CD14-positive monocyte (primary cell): ENCODE measurements at regions not wholly inside any gene's neighbourhood (a gene's known extent, or its start where the extent isn't known, plus 50 kb on each side); places are given as distances from the start of the nearest gene placed in this dataset.

ENCODE experiments used
- DNase-seq, 3 donors: peaks; one replicate each; pipeline ENCODE4 v3.0.0-alpha.2; 2011 to 2022
- H2AFZ ChIP-seq: 2 replicates; pipeline ENCODE4 v1.6.0; 2012; ENCODE audit warnings: mild to moderate bottlenecking, low read depth, low read length, inconsistent platforms; ENCODE audit not compliant: insufficient read depth, poor library complexity, severe bottlenecking
- H3K27ac ChIP-seq, 2 donors: 1 replicate in 1 of 2; 2 replicates in 1 of 2; pipeline ENCODE4 v1.5.1; 2012 to 2013; ENCODE audit warnings: low read length in 2 of 2, control low read depth in 1 of 2, inconsistent platforms in 1 of 2, low read depth in 1 of 2, mild to moderate bottlenecking in 1 of 2
- H3K27me3 ChIP-seq, 2 donors: one replicate each; pipeline versions ENCODE4 v1.6.0 to v1.6.1; 2011 to 2013; ENCODE audit warnings: low read length in 2 of 2; ENCODE audit not compliant: control insufficient read depth in 2 of 2, insufficient read depth in 2 of 2
- H3K36me3 ChIP-seq, 2 donors: replicated peaks in 1 of 2; 1 replicate in 1 of 2; 2 replicates in 1 of 2; pipeline versions ENCODE4 v1.5.1 to v1.6.1; 2012 to 2013; ENCODE audit warnings: low read length in 2 of 2, control low read depth in 1 of 2, inconsistent platforms in 1 of 2, mild to moderate bottlenecking in 1 of 2; ENCODE audit not compliant: insufficient read depth in 2 of 2, control insufficient read depth in 1 of 2
- H3K4me1 ChIP-seq, 2 donors: 1 replicate in 1 of 2; 2 replicates in 1 of 2; pipeline versions ENCODE4 v1.5.1 to v1.6.1; 2012 to 2013; ENCODE audit warnings: low read length in 2 of 2, control low read depth in 1 of 2, inconsistent platforms in 1 of 2, mild to moderate bottlenecking in 1 of 2, moderate library complexity in 1 of 2; ENCODE audit not compliant: insufficient read depth in 2 of 2, control insufficient read depth in 1 of 2
- H3K4me2 ChIP-seq: replicated peaks from 2 replicates; pipeline ENCODE3; 2012; ENCODE audit warnings: low read length, moderate library complexity, mild to moderate bottlenecking; ENCODE audit not compliant: poor library complexity, severe bottlenecking; ENCODE audit errors: extremely low read depth
- H3K4me3 ChIP-seq, 3 experiments: fragments of 200-600 bp in 1 of 3; sonication (generic) in 1 of 3; replicated peaks in 1 of 3; 1 replicate in 2 of 3; 2 replicates in 1 of 3; pipeline ENCODE4 v1.5.1; 2011 to 2013; ENCODE audit warnings: low read length in 3 of 3, mild to moderate bottlenecking in 3 of 3, control low read depth in 2 of 3, low read depth in 2 of 3, inconsistent platforms in 1 of 3, moderate library complexity in 1 of 3
- H3K79me2 ChIP-seq: 2 replicates; pipeline ENCODE4 v1.6.0; 2012; ENCODE audit warnings: mild to moderate bottlenecking, control low read depth, inconsistent platforms, low read length, moderate library complexity; ENCODE audit not compliant: insufficient read depth
- H3K9ac ChIP-seq: 2 replicates; pipeline ENCODE4 v1.6.0; 2017; ENCODE audit warnings: low read length, mild to moderate bottlenecking; ENCODE audit not compliant: insufficient read depth, poor library complexity, severe bottlenecking
- H3K9me3 ChIP-seq, 2 donors: replicated peaks in 1 of 2; 1 replicate in 1 of 2; 2 replicates in 1 of 2; pipeline versions ENCODE4 v1.5.1 to v1.6.1; 2012 to 2013; ENCODE audit warnings: low read length in 2 of 2, control low read depth in 1 of 2; ENCODE audit not compliant: control insufficient read depth in 1 of 2, insufficient read depth in 1 of 2
- H4K20me1 ChIP-seq: 2 replicates; pipeline ENCODE4 v1.6.0; 2012; ENCODE audit warnings: mild to moderate bottlenecking, low read length, control low read depth, moderate library complexity; ENCODE audit not compliant: insufficient read depth
- H3K27ac Mint-ChIP-seq, 7 donors: one replicate each; pipeline ENCODE4 v1.8.0; 2020; ENCODE audit warnings: mild to moderate bottlenecking in 7 of 7, mixed read lengths in 7 of 7, moderate library complexity in 6 of 7, inconsistent platforms in 2 of 7
- H3K27me3 Mint-ChIP-seq, 3 donors: one replicate each; pipeline ENCODE4 v1.8.0; 2021 to 2022; ENCODE audit warnings: low read depth in 3 of 3, mild to moderate bottlenecking in 3 of 3, mixed read lengths in 3 of 3, moderate library complexity in 3 of 3, inconsistent platforms in 1 of 3
- H3K36me3 Mint-ChIP-seq, 2 donors: one replicate each; pipeline ENCODE4 v1.8.0; 2020; ENCODE audit warnings: mixed read lengths in 2 of 2, inconsistent platforms in 1 of 2, mild to moderate bottlenecking in 1 of 2
- H3K4me1 Mint-ChIP-seq: one replicate; pipeline ENCODE4 v1.8.0; 2020; ENCODE audit warnings: mild to moderate bottlenecking, mixed read lengths
- H3K4me3 Mint-ChIP-seq, 2 donors: one replicate each; pipeline ENCODE4 v1.8.0; 2020; ENCODE audit warnings: mild to moderate bottlenecking in 2 of 2, mixed read lengths in 2 of 2, moderate library complexity in 1 of 2
- H3K9me3 Mint-ChIP-seq, 7 donors: one replicate each; pipeline ENCODE4 v1.8.0; 2020 to 2022; ENCODE audit warnings: mixed read lengths in 7 of 7, mild to moderate bottlenecking in 6 of 7, moderate library complexity in 6 of 7, inconsistent platforms in 2 of 7
- WGBS: methylation state at CpG from one replicate; pipeline ENCODE4 v1.1.5; 2013; ENCODE audit warnings: missing lambda C conversion rate; ENCODE audit not compliant: insufficient coverage; 5-methylcytosine and 5-hydroxymethylcytosine counted together
- intact Hi-C, 2 donors: fragments of 100-400 bp; cut with micrococcal nuclease; formaldehyde crosslinking; loops; one replicate each; pipeline versions ENCODE4 v1.15.0 to v1.15.1; 2023
- TF ChIP-seq, protein P1 (sequence below): fragments of 200-600 bp; IDR thresholded peaks from one replicate; pipeline ENCODE4 v1.8.0; 2022; ENCODE audit warnings: antibody characterized with exemption, mild to moderate bottlenecking

DNA sequence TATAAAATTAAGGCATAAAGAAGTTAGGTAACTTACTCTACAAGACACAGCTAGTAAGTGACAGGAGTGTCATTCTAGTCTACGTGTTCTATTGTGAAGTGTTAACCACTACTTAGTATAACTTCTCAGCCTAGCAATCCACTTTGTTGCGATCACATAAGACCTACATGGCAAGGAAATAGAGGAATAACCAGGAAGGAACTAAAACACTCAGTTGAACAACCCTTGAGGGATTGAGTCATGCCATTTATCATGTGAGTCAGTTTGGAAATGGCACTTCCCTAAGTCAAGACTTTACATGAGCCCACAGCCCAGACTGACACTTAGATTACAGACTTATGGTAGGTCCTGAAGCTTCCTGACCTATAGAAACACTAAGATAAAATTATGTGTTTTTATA lies 279.5 kb upstream of the PCDH20 start:
- H3K4me1 Mint-ChIP-seq, result no peaks in the 10 kb centered on the region
- Histone ChIP-seq H3K27ac (no peak overlapping the region), H3K4me2 (no peak overlapping the region), H3K79me2 (no peaks in the 10 kb centered on the region), H2AFZ (no peak overlapping the region), H3K4me1 (no peaks in the 10 kb centered on the region), H3K9ac (no peak overlapping the region), H3K4me3 (no peak overlapping the region), H4K20me1 (no peaks in the 10 kb centered on the region), H3K36me3 (no peaks in the 10 kb centered on the region), H3K27me3 (no peaks in the 10 kb centered on the region), H3K9me3 (no peaks in the 10 kb centered on the region)
- H3K27ac Mint-ChIP-seq, result no peak overlapping the region
- no peak overlapping the region for H3K4me3 Mint-ChIP-seq
- TF ChIP-seq, protein P1, sequence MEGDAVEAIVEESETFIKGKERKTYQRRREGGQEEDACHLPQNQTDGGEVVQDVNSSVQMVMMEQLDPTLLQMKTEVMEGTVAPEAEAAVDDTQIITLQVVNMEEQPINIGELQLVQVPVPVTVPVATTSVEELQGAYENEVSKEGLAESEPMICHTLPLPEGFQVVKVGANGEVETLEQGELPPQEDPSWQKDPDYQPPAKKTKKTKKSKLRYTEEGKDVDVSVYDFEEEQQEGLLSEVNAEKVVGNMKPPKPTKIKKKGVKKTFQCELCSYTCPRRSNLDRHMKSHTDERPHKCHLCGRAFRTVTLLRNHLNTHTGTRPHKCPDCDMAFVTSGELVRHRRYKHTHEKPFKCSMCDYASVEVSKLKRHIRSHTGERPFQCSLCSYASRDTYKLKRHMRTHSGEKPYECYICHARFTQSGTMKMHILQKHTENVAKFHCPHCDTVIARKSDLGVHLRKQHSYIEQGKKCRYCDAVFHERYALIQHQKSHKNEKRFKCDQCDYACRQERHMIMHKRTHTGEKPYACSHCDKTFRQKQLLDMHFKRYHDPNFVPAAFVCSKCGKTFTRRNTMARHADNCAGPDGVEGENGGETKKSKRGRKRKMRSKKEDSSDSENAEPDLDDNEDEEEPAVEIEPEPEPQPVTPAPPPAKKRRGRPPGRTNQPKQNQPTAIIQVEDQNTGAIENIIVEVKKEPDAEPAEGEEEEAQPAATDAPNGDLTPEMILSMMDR, result no peak
- no CpG with 5 or more reads among the region's 2 CpGs for WGBS
- H3K36me3 Mint-ChIP-seq, result no peaks in the 10 kb centered on the region
- intact Hi-C loops, result no loop called here
- no peaks in the 10 kb centered on the region for H3K27me3 Mint-ChIP-seq
- peaks cover 0 to 3% (median 0%) of the 10 kb centered on the region in 7 donors for H3K9me3 Mint-ChIP-seq
- DNase-seq, result no peak

DNA sequence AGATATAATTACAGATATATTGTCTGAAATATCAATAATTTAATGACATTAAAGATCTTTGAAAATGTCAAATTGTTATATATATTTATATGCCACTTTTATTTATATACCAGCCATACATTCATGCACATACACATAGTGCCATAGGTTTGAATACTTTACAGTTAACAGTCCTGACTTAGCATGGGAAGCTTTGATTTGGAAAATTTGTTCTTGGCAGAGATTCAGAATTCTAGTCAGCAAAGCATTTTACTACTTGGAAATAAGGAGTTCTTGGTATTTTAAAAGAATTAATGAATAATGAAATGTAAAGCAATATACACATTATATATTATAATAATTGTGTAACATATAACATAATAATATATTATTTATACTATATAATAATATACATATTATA lies 277.0 kb upstream of the PCDH20 start:
- Mint-ChIP-seq H3K27ac (no peak overlapping the region), H3K27me3 (no peaks in the 10 kb centered on the region), H3K4me3 (no peak overlapping the region), H3K9me3 (peaks cover 0 to 3% (median 0%) of the 10 kb centered on the region in 7 donors), H3K36me3 (no peaks in the 10 kb centered on the region), H3K4me1 (no peaks in the 10 kb centered on the region)
- Histone ChIP-seq H3K9me3 (no peaks in the 10 kb centered on the region), H4K20me1 (no peaks in the 10 kb centered on the region), H3K27me3 (no peaks in the 10 kb centered on the region), H3K79me2 (no peaks in the 10 kb centered on the region), H3K4me1 (no peaks in the 10 kb centered on the region), H3K4me2 (no peak overlapping the region), H2AFZ (no peak overlapping the region), H3K27ac (no peak overlapping the region), H3K9ac (no peak overlapping the region), H3K36me3 (no peaks in the 10 kb centered on the region), H3K4me3 (no peak overlapping the region)
- intact Hi-C loops, result no loop called here
- no peak for DNase-seq
- TF ChIP-seq, protein P1, result no peak
